Natural killer cell (primary cell): ENCODE measurements at regions not wholly inside any gene's neighbourhood (a gene's known extent, or its start where the extent isn't known, plus 50 kb on each side); places are given as distances from the start of the nearest gene placed in this dataset.

ENCODE experiments used
- ATAC-seq, 3 donors: fragments of 150-1000 bp in 2 of 3; fragments of 200-7000 bp in 1 of 3; cut with Tn5 transposase; 1 replicate in 1 of 3; 2 replicates in 2 of 3; pipeline ENCODE4 v1.10.0; 2021; ENCODE audit warnings: mild to moderate bottlenecking in 2 of 3, moderate library complexity in 2 of 3
- DNase-seq, 2 donors: peaks; one replicate each; pipeline versions ENCODE4 v3.0.0 to v3.0.0-alpha.2; 2013 to 2021; ENCODE audit warnings: mixed read lengths in 1 of 2
- H3K27ac ChIP-seq: one replicate; pipeline ENCODE4 v1.5.1; 2013; ENCODE audit warnings: mild to moderate bottlenecking, low read length
- H3K27me3 ChIP-seq: one replicate; pipeline ENCODE4 v1.6.1; 2013; ENCODE audit warnings: low read length; ENCODE audit not compliant: control insufficient read depth, insufficient read depth
- H3K36me3 ChIP-seq: one replicate; pipeline ENCODE4 v1.6.1; 2013; ENCODE audit warnings: low read length; ENCODE audit not compliant: control insufficient read depth, insufficient read depth
- H3K4me1 ChIP-seq: one replicate; pipeline ENCODE4 v1.6.1; 2013; ENCODE audit warnings: low read length; ENCODE audit not compliant: control insufficient read depth, insufficient read depth
- H3K4me3 ChIP-seq: one replicate; pipeline ENCODE4 v1.5.1; 2013; ENCODE audit warnings: low read length
- H3K9me3 ChIP-seq: one replicate; pipeline ENCODE4 v1.6.1; 2013; ENCODE audit warnings: low read length; ENCODE audit not compliant: control insufficient read depth, insufficient read depth
- H3K27ac Mint-ChIP-seq, 2 donors: one replicate each; pipeline ENCODE4 v1.8.0; 2022; ENCODE audit warnings: mild to moderate bottlenecking in 2 of 2, mixed read lengths in 2 of 2, moderate library complexity in 1 of 2
- H3K27me3 Mint-ChIP-seq, 2 donors: one replicate each; pipeline ENCODE4 v1.8.0; 2022; ENCODE audit warnings: low read depth in 2 of 2, mixed read lengths in 2 of 2
- H3K36me3 Mint-ChIP-seq: one replicate; pipeline ENCODE4 v1.8.0; 2022; ENCODE audit warnings: mixed read lengths
- H3K4me1 Mint-ChIP-seq, 2 donors: one replicate each; pipeline ENCODE4 v1.8.0; 2022; ENCODE audit warnings: mixed read lengths in 2 of 2
- H3K4me3 Mint-ChIP-seq: one replicate; pipeline ENCODE4 v1.8.0; 2022; ENCODE audit warnings: mild to moderate bottlenecking, moderate library complexity, mixed read lengths
- H3K9me3 Mint-ChIP-seq, 2 donors: one replicate each; pipeline ENCODE4 v1.8.0; 2022; ENCODE audit warnings: mixed read lengths in 2 of 2
- WGBS: methylation state at CpG from one replicate; pipeline ENCODE4 v1.1.7; 2013; ENCODE audit warnings: missing lambda C conversion rate; ENCODE audit not compliant: insufficient coverage; 5-methylcytosine and 5-hydroxymethylcytosine counted together
- intact Hi-C: fragments of 100-400 bp; cut with micrococcal nuclease; formaldehyde crosslinking; loops from one replicate; pipeline ENCODE4 v1.14.2; 2022
- TF ChIP-seq, protein P1 (sequence below): fragments of 200-600 bp; IDR thresholded peaks from one replicate; pipeline ENCODE4 v1.8.0; 2022; ENCODE audit warnings: antibody characterized with exemption

DNA sequence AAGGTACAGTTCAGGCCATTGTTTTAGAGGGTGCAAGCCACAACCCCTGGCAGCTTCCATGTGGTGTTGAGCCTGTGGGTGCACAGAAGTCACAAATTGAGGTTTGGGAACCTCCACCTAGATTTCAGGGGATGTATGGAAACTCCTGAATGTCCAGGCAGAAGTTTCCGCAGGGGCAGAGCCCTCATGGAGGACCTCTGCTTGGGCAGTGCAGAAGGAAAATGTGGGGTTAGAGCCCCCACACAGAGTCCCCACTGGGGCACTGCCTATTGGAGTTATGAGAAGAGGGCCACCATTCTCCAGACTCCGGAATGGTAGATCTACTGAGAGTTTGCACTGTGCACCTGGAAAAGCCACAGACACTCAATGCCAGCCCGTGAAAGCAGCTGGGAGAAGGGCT lies 242.0 kb upstream of the ACTRT1 start:
- Histone ChIP-seq H3K9me3 (no peaks in the 10 kb centered on the region), H3K36me3 (no peaks in the 10 kb centered on the region), H3K4me3 (no peak overlapping the region), H3K27me3 (no peaks in the 10 kb centered on the region), H3K4me1 (no peaks in the 10 kb centered on the region), H3K27ac (no peak overlapping the region)
- Mint-ChIP-seq H3K9me3 (peaks cover 3 to 17% of the 10 kb centered on the region in 2 donors), H3K4me3 (no peak overlapping the region), H3K4me1 (no peaks in the 10 kb centered on the region), H3K27ac (no peak overlapping the region), H3K27me3 (no peaks in the 10 kb centered on the region), H3K36me3 (no peaks in the 10 kb centered on the region)
- intact Hi-C loops = no loop called here
- WGBS = 89% methylated on average over 3 of the region's 3 CpGs
- DNase-seq (no peak), ATAC-seq (no peak)
- TF ChIP-seq, protein P1, sequence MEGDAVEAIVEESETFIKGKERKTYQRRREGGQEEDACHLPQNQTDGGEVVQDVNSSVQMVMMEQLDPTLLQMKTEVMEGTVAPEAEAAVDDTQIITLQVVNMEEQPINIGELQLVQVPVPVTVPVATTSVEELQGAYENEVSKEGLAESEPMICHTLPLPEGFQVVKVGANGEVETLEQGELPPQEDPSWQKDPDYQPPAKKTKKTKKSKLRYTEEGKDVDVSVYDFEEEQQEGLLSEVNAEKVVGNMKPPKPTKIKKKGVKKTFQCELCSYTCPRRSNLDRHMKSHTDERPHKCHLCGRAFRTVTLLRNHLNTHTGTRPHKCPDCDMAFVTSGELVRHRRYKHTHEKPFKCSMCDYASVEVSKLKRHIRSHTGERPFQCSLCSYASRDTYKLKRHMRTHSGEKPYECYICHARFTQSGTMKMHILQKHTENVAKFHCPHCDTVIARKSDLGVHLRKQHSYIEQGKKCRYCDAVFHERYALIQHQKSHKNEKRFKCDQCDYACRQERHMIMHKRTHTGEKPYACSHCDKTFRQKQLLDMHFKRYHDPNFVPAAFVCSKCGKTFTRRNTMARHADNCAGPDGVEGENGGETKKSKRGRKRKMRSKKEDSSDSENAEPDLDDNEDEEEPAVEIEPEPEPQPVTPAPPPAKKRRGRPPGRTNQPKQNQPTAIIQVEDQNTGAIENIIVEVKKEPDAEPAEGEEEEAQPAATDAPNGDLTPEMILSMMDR = no peak

DNA sequence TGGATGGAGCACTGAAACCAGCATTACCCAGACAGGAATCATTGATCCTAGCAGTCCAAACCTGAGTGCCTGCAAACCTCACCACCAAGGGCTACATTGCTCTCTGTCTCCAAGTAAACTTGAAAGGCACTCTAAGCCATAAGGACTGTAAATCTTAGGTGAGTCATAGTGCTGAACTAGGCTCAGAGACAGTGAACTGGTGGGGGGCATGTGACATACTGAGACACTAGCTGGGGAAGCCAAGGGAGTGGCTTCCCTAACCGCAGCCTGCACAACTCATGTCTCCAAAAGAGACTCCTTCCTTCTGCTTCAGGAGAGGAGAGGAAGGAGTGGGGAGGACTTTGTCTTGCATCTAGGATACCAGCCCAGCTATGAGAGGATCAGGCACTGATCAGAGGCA lies 235.5 kb upstream of the ACTRT1 start:
- intact Hi-C loops = no loop called here
- WGBS = no CpG with 5 or more reads among the region's 1 CpG
- DNase-seq (no peak), ATAC-seq (no peak)
- Mint-ChIP-seq H3K4me3 (no peak overlapping the region), H3K4me1 (no peaks in the 10 kb centered on the region), H3K27me3 (no peaks in the 10 kb centered on the region), H3K27ac (no peak overlapping the region), H3K36me3 (no peaks in the 10 kb centered on the region), H3K9me3 (peaks cover 4 to 12% of the 10 kb centered on the region in 2 donors)
- H3K4me1 ChIP-seq = no peaks in the 10 kb centered on the region
- no peak overlapping the region for H3K4me3 ChIP-seq
- H3K9me3 ChIP-seq = no peaks in the 10 kb centered on the region
- H3K36me3 ChIP-seq = no peaks in the 10 kb centered on the region
- H3K27me3 ChIP-seq = no peaks in the 10 kb centered on the region
- TF ChIP-seq, protein P1 = no peak
- no peak overlapping the region for H3K27ac ChIP-seq

DNA sequence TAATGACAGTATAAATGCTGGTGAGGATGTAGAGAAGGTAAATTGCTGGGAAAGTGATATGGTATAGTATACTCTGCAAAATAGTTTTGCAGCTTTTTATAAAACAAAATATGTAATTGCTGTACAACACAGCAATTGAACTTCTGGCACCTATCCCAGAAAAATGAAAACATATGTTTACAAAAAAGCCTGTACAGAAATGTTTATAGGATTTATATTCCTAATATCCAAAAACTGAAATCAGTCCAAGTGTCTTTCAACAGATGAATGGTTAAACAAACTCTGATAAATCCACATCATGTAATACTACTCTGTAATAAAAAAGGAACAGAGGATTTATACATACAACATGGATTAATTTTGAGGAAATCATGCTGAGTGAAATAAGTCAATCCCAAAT lies 198.4 kb upstream of the ACTRT1 start:
- no peak overlapping the region for H3K4me3 Mint-ChIP-seq
- TF ChIP-seq, protein P1 = no peak
- Histone ChIP-seq H3K4me1 (no peaks in the 10 kb centered on the region), H3K4me3 (no peak overlapping the region), H3K36me3 (no peaks in the 10 kb centered on the region), H3K9me3 (no peaks in the 10 kb centered on the region), H3K27me3 (no peaks in the 10 kb centered on the region), H3K27ac (no peak overlapping the region)
- H3K27me3 Mint-ChIP-seq = no peaks in the 10 kb centered on the region
- no peak for ATAC-seq
- H3K4me1 Mint-ChIP-seq = no peaks in the 10 kb centered on the region
- DNase-seq = no peak
- H3K9me3 Mint-ChIP-seq = peaks cover 3 to 7% of the 10 kb centered on the region in 2 donors
- intact Hi-C loops = no loop called here
- no peak overlapping the region for H3K27ac Mint-ChIP-seq
- no peaks in the 10 kb centered on the region for H3K36me3 Mint-ChIP-seq

DNA sequence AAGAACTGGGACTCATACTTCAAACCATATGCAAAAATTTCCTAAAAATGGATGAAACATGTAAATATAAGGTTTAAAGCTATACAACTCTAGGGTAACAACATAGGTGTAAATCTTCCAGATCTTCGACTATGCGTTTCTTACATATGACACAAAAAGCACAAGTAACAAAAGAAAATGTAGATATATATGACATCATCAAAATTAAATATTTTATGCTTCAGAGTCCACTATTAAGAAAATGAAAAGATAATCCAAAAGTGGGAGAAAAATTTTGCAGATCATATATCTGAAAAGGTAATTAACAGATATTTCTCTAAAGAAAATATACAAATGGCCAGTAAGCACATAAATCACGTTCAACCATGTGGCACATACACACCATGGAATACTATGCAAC lies 164.2 kb upstream of the ACTRT1 start:
- Mint-ChIP-seq H3K36me3 (no peaks in the 10 kb centered on the region), H3K4me1 (no peaks in the 10 kb centered on the region), H3K27me3 (no peaks in the 10 kb centered on the region), H3K9me3 (peaks cover 2 to 14% of the 10 kb centered on the region in 2 donors), H3K4me3 (no peak overlapping the region), H3K27ac (no peak overlapping the region)
- TF ChIP-seq, protein P1 = no peak
- no peak for ATAC-seq
- no peak overlapping the region for H3K4me3 ChIP-seq
- no peak for DNase-seq
- H3K4me1 ChIP-seq = no peaks in the 10 kb centered on the region
- intact Hi-C loops = no loop called here
- H3K27ac ChIP-seq = no peak overlapping the region
- no peaks in the 10 kb centered on the region for H3K9me3 ChIP-seq
- no peaks in the 10 kb centered on the region for H3K27me3 ChIP-seq
- 60% methylated on average over 1 of the region's 3 CpGs for WGBS
- no peaks in the 10 kb centered on the region for H3K36me3 ChIP-seq
